IMR-90 (cell line): ENCODE measurements at regions not wholly inside any gene's neighbourhood (a gene's known extent, or its start where the extent isn't known, plus 50 kb on each side); places are given as distances from the start of the nearest gene placed in this dataset.

Experiments used
- ATAC-seq: fragments of 200-7000 bp; cut with Tn5 transposase; 2 replicates; pipeline ENCODE4 v1.9.1; 2020; ENCODE audit warnings: low read depth, mild to moderate bottlenecking, moderate library complexity
- BruUV-seq: library from RNA; stranded (reverse); fragments of 400-500 nt; replicated peaks from 2 replicates; lab custom pipeline; 2021; lab: Mats Ljungman, UMichigan
- CTCF ChIA-PET: fragments of 300-600 bp; formaldehyde crosslinking; extraction: SDS; loops from one replicate; lab custom pipeline; 2021; ENCODE audit warnings: antibody characterized with exemption; lab: Yijun Ruan, JAX
- POLR2A ChIA-PET: fragments of 300-600 bp; sonication (Branson Sonifier 250); formaldehyde crosslinking; loops from one replicate; lab custom pipeline; 2022; ENCODE audit warnings: antibody characterized with exemption; ENCODE audit not compliant: unreplicated experiment; lab: Charles Lee
- DNase-seq: peaks from one replicate; pipeline ENCODE4 v3.0.0; 2013
- H2AFZ ChIP-seq: replicated peaks from 2 replicates; pipeline ENCODE3; 2013; ENCODE audit warnings: low read length, mild to moderate bottlenecking; ENCODE audit not compliant: poor library complexity
- H2AK5ac ChIP-seq: 2 replicates; pipeline ENCODE4 v1.6.1; 2013; ENCODE audit warnings: low read depth, low read length, inconsistent platforms
- H2AK9ac ChIP-seq: replicated peaks from 2 replicates; pipeline ENCODE3; 2013; ENCODE audit warnings: mild to moderate bottlenecking, low read depth, low read length, moderate library complexity; ENCODE audit not compliant: poor library complexity
- H2BK120ac ChIP-seq: 2 replicates; pipeline ENCODE4 v1.6.1; 2013; ENCODE audit warnings: low read depth, low read length, inconsistent platforms
- H2BK15ac ChIP-seq: 3 replicates; pipeline ENCODE4 v1.6.1; 2013; ENCODE audit warnings: low read depth, low read length, inconsistent platforms
- H2BK20ac ChIP-seq: 2 replicates; pipeline ENCODE4 v1.6.1; 2013; ENCODE audit warnings: low read depth, mild to moderate bottlenecking, inconsistent platforms, low read length, moderate library complexity
- H2BK5ac ChIP-seq: 2 replicates; pipeline ENCODE4 v1.6.1; 2013; ENCODE audit warnings: mild to moderate bottlenecking, low read depth, low read length, inconsistent platforms; ENCODE audit not compliant: poor library complexity, severe bottlenecking
- H3K14ac ChIP-seq: replicated peaks from 2 replicates; pipeline ENCODE4 v1.6.1; 2013; ENCODE audit warnings: low read depth, low read length, inconsistent platforms
- H3K18ac ChIP-seq: 2 replicates; pipeline ENCODE4 v1.6.1; 2013; ENCODE audit warnings: low read depth, low read length, control low read depth
- H3K23ac ChIP-seq: 2 replicates; pipeline ENCODE4 v1.6.1; 2013; ENCODE audit warnings: low read depth, low read length, inconsistent platforms
- H3K27ac ChIP-seq: 2 replicates; pipeline ENCODE4 v1.5.1; 2013; ENCODE audit warnings: mild to moderate bottlenecking, control low read depth, low read length; ENCODE audit not compliant: insufficient read depth
- H3K27me3 ChIP-seq: 2 replicates; pipeline ENCODE4 v1.6.1; 2013; ENCODE audit warnings: low read length; ENCODE audit not compliant: control insufficient read depth, insufficient read depth
- H3K36me3 ChIP-seq: 2 replicates; pipeline ENCODE4 v1.6.1; 2013; ENCODE audit warnings: low read length, mixed read lengths; ENCODE audit not compliant: control insufficient read depth, insufficient read depth
- H3K4ac ChIP-seq: 2 replicates; pipeline ENCODE4 v1.6.1; 2013; ENCODE audit warnings: low read depth, low read length, inconsistent platforms
- H3K4me1 ChIP-seq: 2 replicates; pipeline ENCODE4 v1.6.1; 2013; ENCODE audit warnings: low read length, mixed read lengths; ENCODE audit not compliant: control insufficient read depth, insufficient read depth
- H3K4me2 ChIP-seq: 2 replicates; pipeline ENCODE4 v1.6.1; 2013; ENCODE audit warnings: low read depth, mild to moderate bottlenecking, control low read depth, low read length, moderate library complexity
- H3K4me3 ChIP-seq: 2 replicates; pipeline ENCODE4 v1.5.1; 2013; ENCODE audit warnings: low read depth, mild to moderate bottlenecking, control low read depth, low read length, moderate library complexity; ENCODE audit not compliant: insufficient read depth
- H3K56ac ChIP-seq: 2 replicates; pipeline ENCODE4 v1.6.1; 2013; ENCODE audit warnings: low read length, inconsistent platforms; ENCODE audit not compliant: insufficient read depth; ENCODE audit errors: extremely low read depth
- H3K79me1 ChIP-seq, 2 experiments: 2 replicates each; pipeline ENCODE4 v1.6.1; 2013; ENCODE audit warnings: low read length in 2 of 2, inconsistent platforms in 1 of 2, low read depth in 1 of 2
- H3K9ac ChIP-seq: 2 replicates; pipeline ENCODE4 v1.6.1; 2013; ENCODE audit warnings: low read depth, low read length, control low read depth
- H3K9me1 ChIP-seq: 2 replicates; pipeline ENCODE4 v1.6.1; 2013; ENCODE audit warnings: low read length, inconsistent platforms; ENCODE audit not compliant: insufficient read depth
- H3K9me3 ChIP-seq: 2 replicates; pipeline ENCODE4 v1.6.1; 2013; ENCODE audit warnings: low read length; ENCODE audit not compliant: control insufficient read depth, insufficient read depth
- H4K20me1 ChIP-seq: 2 replicates; pipeline ENCODE4 v1.6.1; 2013; ENCODE audit warnings: low read length, inconsistent platforms; ENCODE audit not compliant: insufficient read depth
- H4K5ac ChIP-seq: 2 replicates; pipeline ENCODE4 v1.6.1; 2013; ENCODE audit warnings: mild to moderate bottlenecking, low read depth, low read length, control low read depth
- H4K8ac ChIP-seq, 2 experiments: 2 replicates each; pipeline ENCODE4 v1.6.1; 2013; ENCODE audit warnings: low read depth in 2 of 2, low read length in 2 of 2, control low read depth in 1 of 2, inconsistent platforms in 1 of 2
- H4K91ac ChIP-seq: 2 replicates; pipeline ENCODE4 v1.6.1; 2013; ENCODE audit warnings: low read depth, low read length, inconsistent platforms; ENCODE audit not compliant: insufficient read depth
- BHLHE40 ChIP-seq: fragments of 150-350 bp; IDR thresholded peaks from 2 replicates; pipeline ENCODE4 v1.6.1; 2016; ENCODE audit warnings: mild to moderate bottlenecking, low read depth, low read length
- CEBPB ChIP-seq: IDR thresholded peaks from 2 replicates; pipeline ENCODE4 v1.6.1; 2012; ENCODE audit warnings: low read depth, low read length, improper control_type of control experiment
- CTCF ChIP-seq: conservative IDR thresholded peaks from 2 replicates; pipeline ENCODE4 v1.5.1; 2012; ENCODE audit warnings: mild to moderate bottlenecking, low read depth, low read length, improper control_type of control experiment
- FOS ChIP-seq: fragments of 150-350 bp; IDR thresholded peaks from 2 replicates; pipeline ENCODE4 v1.6.1; 2016; ENCODE audit warnings: low read depth, low read length
- MAFK ChIP-seq: IDR thresholded peaks from 2 replicates; pipeline ENCODE4 v1.6.1; 2012; ENCODE audit warnings: low read depth, low read length, improper control_type of control experiment
- MXI1 ChIP-seq: IDR thresholded peaks from 2 replicates; pipeline ENCODE4 v1.6.1; 2012; ENCODE audit warnings: low read depth, mild to moderate bottlenecking, low read length, moderate library complexity, borderline replicate concordance
- NFE2L2 ChIP-seq: fragments of 150-350 bp; IDR thresholded peaks from 2 replicates; pipeline ENCODE4 v1.6.1; 2016; ENCODE audit warnings: low read depth, mild to moderate bottlenecking, low read length
- RAD21 ChIP-seq: IDR thresholded peaks from 2 replicates; pipeline ENCODE4 v1.6.1; 2012; ENCODE audit warnings: low read length, improper control_type of control experiment
- RFX5 ChIP-seq: IDR thresholded peaks from 2 replicates; pipeline ENCODE4 v1.8.0; 2012; ENCODE audit warnings: low read depth, mild to moderate bottlenecking, low read length, moderate library complexity
- SMC3 ChIP-seq: fragments of 150-350 bp; IDR thresholded peaks from 2 replicates; pipeline ENCODE4 v1.6.1; 2016; ENCODE audit warnings: low read depth, mild to moderate bottlenecking, antibody characterized with exemption, low read length, moderate library complexity
- USF2 ChIP-seq: fragments of 150-350 bp; IDR thresholded peaks from 2 replicates; pipeline ENCODE4 v1.6.1; 2017; ENCODE audit warnings: mild to moderate bottlenecking, antibody characterized with exemption, low read length, low read depth
- WGBS, 2 experiments: methylation state at CpG; one replicate each; pipeline versions ENCODE4 v1.1.5 to v1.1.7; 2013; ENCODE audit warnings: missing lambda C conversion rate in 2 of 2; ENCODE audit not compliant: insufficient read length in 1 of 2; ENCODE audit errors: extremely low coverage in 2 of 2; 5-methylcytosine and 5-hydroxymethylcytosine counted together
- dilution Hi-C: fragments of 300-500 bp; cut with HindIII; formaldehyde crosslinking; loops from one replicate; pipeline ENCODE4 v1.14.3; 2018; ENCODE audit warnings: low sequenced_read_pairs; ENCODE audit not compliant: unreplicated experiment
- in situ Hi-C: fragments of 300-500 bp; cut with MboI; formaldehyde crosslinking; loops from 3 replicates; pipeline ENCODE4 v1.14.3; 2019; ENCODE audit warnings: low sequenced_read_pairs, inconsistent platforms, mixed read lengths
- intact Hi-C: fragments of 100-400 bp; cut with micrococcal nuclease; formaldehyde crosslinking; loops from 2 replicates; pipeline ENCODE4 v1.10.0; 2022

- Histone ChIP-seq H3K79me1 (no peaks in the 10 kb centered on the region), H3K27ac (no peak overlapping the region), H3K4me2 (no peak overlapping the region), H3K23ac (no peak overlapping the region), H3K4me3 (no peak overlapping the region), H3K4me1 (no peaks in the 10 kb centered on the region), H3K9ac (no peak overlapping the region), H3K9me1 (no peaks in the 10 kb centered on the region), H3K4ac (no peak overlapping the region), H3K56ac (no peak overlapping the region), H3K14ac (no peak overlapping the region), H3K18ac (no peak overlapping the region), H2BK5ac (no peak overlapping the region), H2AK5ac (no peak overlapping the region), H4K20me1 (no peaks in the 10 kb centered on the region), H2BK15ac (no peak overlapping the region), H4K91ac (no peak overlapping the region), H2BK120ac (no peak overlapping the region), H2BK20ac (no peak overlapping the region), H3K9me3 (no peaks in the 10 kb centered on the region), H4K8ac (no peak overlapping the region), H2AFZ (no peak overlapping the region), H2AK9ac (no peak overlapping the region), H4K5ac (no peak overlapping the region), H3K27me3 (no peaks in the 10 kb centered on the region), H3K36me3 (no peaks in the 10 kb centered on the region)
- no peak for DNase-seq
- intact Hi-C loops (no loop called here), in situ Hi-C loops (no loop called here), dilution Hi-C loops (no loop called here)
- no TSS peak for BruUV-seq
- ATAC-seq, result no peak
- ChIA-PET POLR2A (no interaction called here), CTCF (no interaction called here)
- WGBS, 2 experiments, result no CpG with 5 or more reads among the region's 1 CpG
- TF ChIP-seq MXI1 (no peak), MAFK (no peak), RFX5 (no peak), FOS (no peak), NFE2L2 (no peak), CTCF (no peak), SMC3 (no peak), USF2 (no peak), BHLHE40 (no peak), RAD21 (no peak), CEBPB (no peak)
Measured at GRCh38 chr9:26516773-26517343, 375.7 kb downstream of the CAAP1 start.
